Tibial nerve (tissue), 3 donors: ENCODE measurements at regions not wholly inside any gene's neighbourhood (a gene's known extent, or its start where the extent isn't known, plus 50 kb on each side); places are given as distances from the start of the nearest gene placed in this dataset.

Experiments
- CTCF ChIP-seq, 5 experiments: fragments of 200-600 bp in 3 of 5; fragments of 450-650 bp in 2 of 5; sonication (generic) in 3 of 5; IDR thresholded peaks; one replicate each; pipeline ENCODE4 v1.5.1; 2016 to 2019; ENCODE audit warnings: antibody characterized with exemption in 5 of 5, mild to moderate bottlenecking in 3 of 5, moderate library complexity in 2 of 5
- POLR2A ChIP-seq, 2 donors: fragments of 450-650 bp; IDR thresholded peaks; one replicate each; pipeline ENCODE4 v1.6.1; 2017; ENCODE audit warnings: antibody characterized with exemption in 2 of 2, mild to moderate bottlenecking in 2 of 2, moderate library complexity in 2 of 2

GRCh38 chr5:157951673-157952373, 92.9 kb upstream of the CLINT1 start:
- no peak for TF ChIP-seq CTCF (IDR thresholded peaks at IDR 0.05)
- no peak for TF ChIP-seq POLR2A (IDR thresholded peaks at IDR 0.05)
